ENCODE measurements at regions not wholly inside any gene's neighbourhood (a gene's known extent, or its start where the extent isn't known, plus 50 kb on each side); places are given as distances from the start of the nearest gene placed in this dataset.

DNA sequence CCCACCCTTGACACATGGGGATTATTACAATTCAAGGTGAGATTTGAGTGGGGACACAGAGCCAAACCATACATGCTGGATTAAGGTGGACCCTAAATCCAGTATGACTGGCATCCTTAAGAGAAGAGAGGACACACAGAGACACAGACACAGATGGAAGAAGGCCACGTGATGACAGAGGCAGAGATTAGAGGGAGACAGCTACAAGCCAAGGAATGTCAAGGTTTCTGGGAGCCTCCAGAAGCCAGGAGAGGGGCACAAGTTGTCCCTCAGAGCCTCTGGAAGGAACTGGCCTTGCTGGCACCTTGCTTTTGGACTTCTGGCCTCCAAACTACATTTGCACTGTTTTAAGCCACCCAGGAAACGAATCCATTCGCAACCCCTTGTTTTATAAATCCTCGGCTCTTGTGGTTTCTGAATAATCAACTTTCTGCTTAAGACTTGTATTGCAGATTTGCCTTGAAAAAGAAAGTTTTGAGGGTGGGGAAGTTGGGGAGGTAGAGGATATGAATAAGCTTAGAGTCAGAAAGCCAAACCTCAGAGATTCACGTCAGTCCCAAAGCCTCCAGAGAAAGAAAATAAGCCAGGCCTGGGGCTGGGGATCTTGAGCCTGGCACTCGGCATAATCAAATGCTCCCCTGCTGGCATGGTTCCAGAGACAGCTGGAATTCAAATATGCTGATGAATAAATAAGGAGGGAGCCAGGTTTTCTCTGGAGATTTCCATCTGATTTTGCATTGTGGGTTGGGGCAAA lies 224.2 kb upstream of the PWP1 start:
- DNase-seq (ENCODE audit: low read depth in 1 of 2, low spot score in 1 of 2) = no peak
- no peak overlapping the region for H3K27ac ChIP-seq (replicated peaks)
- TF ChIP-seq GABPA (IDR thresholded peaks at IDR 0.05; ENCODE audit: low read depth) (no peak), POLR2AphosphoS5 (IDR thresholded peaks at IDR 0.05; ENCODE audit: low read depth) (no peak), SPI1 (IDR thresholded peaks at IDR 0.05; ENCODE audit: borderline replicate concordance, low read depth) (no peak)
- TF ChIP-seq, protein P1, sequence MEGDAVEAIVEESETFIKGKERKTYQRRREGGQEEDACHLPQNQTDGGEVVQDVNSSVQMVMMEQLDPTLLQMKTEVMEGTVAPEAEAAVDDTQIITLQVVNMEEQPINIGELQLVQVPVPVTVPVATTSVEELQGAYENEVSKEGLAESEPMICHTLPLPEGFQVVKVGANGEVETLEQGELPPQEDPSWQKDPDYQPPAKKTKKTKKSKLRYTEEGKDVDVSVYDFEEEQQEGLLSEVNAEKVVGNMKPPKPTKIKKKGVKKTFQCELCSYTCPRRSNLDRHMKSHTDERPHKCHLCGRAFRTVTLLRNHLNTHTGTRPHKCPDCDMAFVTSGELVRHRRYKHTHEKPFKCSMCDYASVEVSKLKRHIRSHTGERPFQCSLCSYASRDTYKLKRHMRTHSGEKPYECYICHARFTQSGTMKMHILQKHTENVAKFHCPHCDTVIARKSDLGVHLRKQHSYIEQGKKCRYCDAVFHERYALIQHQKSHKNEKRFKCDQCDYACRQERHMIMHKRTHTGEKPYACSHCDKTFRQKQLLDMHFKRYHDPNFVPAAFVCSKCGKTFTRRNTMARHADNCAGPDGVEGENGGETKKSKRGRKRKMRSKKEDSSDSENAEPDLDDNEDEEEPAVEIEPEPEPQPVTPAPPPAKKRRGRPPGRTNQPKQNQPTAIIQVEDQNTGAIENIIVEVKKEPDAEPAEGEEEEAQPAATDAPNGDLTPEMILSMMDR (IDR thresholded peaks at IDR 0.05; ENCODE audit: insufficient read depth, low read length) = no peak
- TF ChIP-seq, protein P2, sequence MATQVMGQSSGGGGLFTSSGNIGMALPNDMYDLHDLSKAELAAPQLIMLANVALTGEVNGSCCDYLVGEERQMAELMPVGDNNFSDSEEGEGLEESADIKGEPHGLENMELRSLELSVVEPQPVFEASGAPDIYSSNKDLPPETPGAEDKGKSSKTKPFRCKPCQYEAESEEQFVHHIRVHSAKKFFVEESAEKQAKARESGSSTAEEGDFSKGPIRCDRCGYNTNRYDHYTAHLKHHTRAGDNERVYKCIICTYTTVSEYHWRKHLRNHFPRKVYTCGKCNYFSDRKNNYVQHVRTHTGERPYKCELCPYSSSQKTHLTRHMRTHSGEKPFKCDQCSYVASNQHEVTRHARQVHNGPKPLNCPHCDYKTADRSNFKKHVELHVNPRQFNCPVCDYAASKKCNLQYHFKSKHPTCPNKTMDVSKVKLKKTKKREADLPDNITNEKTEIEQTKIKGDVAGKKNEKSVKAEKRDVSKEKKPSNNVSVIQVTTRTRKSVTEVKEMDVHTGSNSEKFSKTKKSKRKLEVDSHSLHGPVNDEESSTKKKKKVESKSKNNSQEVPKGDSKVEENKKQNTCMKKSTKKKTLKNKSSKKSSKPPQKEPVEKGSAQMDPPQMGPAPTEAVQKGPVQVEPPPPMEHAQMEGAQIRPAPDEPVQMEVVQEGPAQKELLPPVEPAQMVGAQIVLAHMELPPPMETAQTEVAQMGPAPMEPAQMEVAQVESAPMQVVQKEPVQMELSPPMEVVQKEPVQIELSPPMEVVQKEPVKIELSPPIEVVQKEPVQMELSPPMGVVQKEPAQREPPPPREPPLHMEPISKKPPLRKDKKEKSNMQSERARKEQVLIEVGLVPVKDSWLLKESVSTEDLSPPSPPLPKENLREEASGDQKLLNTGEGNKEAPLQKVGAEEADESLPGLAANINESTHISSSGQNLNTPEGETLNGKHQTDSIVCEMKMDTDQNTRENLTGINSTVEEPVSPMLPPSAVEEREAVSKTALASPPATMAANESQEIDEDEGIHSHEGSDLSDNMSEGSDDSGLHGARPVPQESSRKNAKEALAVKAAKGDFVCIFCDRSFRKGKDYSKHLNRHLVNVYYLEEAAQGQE (IDR thresholded peaks at IDR 0.05; ENCODE audit: insufficient replicate concordance, low read depth) = no peak
- no peak overlapping the region for H3K4me3 ChIP-seq (replicated peaks; ENCODE audit: insufficient read depth, low read length)
- no peaks in the 10 kb centered on the region for H3K27me3 ChIP-seq (ENCODE audit: insufficient read depth, poor library complexity, severe bottlenecking)

DNA sequence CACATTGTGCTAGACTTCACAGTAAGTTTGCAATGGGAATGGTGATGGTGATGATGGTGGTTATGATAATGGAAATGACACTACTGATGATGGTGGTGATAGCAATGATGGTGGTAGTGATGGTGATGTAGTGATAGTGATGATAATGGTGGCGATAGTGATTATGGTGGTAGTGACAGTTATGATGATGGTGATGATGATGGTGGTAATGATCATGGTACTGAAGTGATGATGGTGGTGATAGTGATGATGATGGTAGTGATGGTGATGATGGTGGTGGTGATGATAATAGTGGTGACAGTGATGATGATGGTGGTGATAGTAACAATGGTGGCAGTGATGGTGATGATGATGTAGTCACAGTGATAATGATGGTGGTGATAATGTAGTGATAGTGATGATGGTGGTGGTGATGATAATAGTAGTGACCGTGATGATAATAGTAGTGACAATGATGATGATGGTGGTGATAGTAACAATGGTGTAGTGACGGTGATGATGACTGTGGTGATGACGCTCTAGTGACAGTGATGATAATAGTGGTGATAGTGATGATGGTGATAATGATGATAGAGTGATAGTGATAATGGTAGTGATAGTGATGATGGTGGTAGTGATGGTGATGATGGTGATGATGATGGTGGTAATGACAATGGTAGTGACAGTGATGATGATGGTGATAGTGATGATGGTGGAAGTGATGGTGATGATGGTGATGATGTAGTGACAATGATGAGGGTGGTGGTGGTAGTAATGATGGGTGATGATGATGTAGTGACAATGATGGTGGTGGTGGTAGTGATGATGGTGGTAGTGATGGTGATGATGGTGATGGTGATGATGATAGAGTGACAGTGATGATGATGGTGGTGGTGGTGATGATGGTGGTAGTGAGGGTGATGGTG lies 222.9 kb upstream of the PWP1 start:
- Histone ChIP-seq H3K4me3 (replicated peaks; ENCODE audit: insufficient read depth, low read length) (no peak overlapping the region), H3K27ac (replicated peaks) (no peak overlapping the region), H3K27me3 (ENCODE audit: insufficient read depth, poor library complexity, severe bottlenecking) (no peaks in the 10 kb centered on the region)
- DNase-seq (ENCODE audit: low read depth in 1 of 2, low spot score in 1 of 2) = no peak
- TF ChIP-seq SPI1 (IDR thresholded peaks at IDR 0.05; ENCODE audit: borderline replicate concordance, low read depth) = no peak
- no peak for TF ChIP-seq GABPA (IDR thresholded peaks at IDR 0.05; ENCODE audit: low read depth)
- no peak for TF ChIP-seq POLR2AphosphoS5 (IDR thresholded peaks at IDR 0.05; ENCODE audit: low read depth)
- TF ChIP-seq, protein P2 (IDR thresholded peaks at IDR 0.05; ENCODE audit: insufficient replicate concordance, low read depth) = no peak
- TF ChIP-seq, protein P1 (IDR thresholded peaks at IDR 0.05; ENCODE audit: insufficient read depth, low read length) = no peak

DNA sequence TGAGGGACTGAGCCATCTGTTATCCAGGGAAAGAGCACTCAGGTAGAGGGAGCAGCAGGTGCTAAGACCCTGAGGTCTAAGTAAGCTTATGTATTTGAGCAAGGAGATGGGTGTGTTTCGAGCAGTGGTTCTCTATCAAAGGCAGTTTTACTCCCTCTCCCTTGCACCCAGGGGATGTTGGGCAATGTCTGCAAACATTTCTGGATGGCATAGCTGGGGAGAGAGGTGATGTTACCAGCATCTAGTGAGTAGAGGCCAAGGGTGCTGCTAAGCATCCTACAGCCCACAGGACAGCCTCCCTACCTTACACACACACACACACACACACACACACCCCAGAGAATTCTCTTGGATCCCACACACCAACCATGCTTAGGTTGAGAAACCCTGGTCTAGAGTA lies 221.0 kb upstream of the PWP1 start:
- DNase-seq (ENCODE audit: low read depth in 1 of 2, low spot score in 1 of 2) = no peak
- TF ChIP-seq, protein P1 (IDR thresholded peaks at IDR 0.05; ENCODE audit: insufficient read depth, low read length) = no peak
- TF ChIP-seq GABPA (IDR thresholded peaks at IDR 0.05; ENCODE audit: low read depth) (no peak), POLR2AphosphoS5 (IDR thresholded peaks at IDR 0.05; ENCODE audit: low read depth) (no peak), SPI1 (IDR thresholded peaks at IDR 0.05; ENCODE audit: borderline replicate concordance, low read depth) (no peak)
- TF ChIP-seq, protein P2 (IDR thresholded peaks at IDR 0.05; ENCODE audit: insufficient replicate concordance, low read depth) = no peak
- Histone ChIP-seq H3K27ac (replicated peaks) (no peak overlapping the region), H3K4me3 (replicated peaks; ENCODE audit: insufficient read depth, low read length) (no peak overlapping the region), H3K27me3 (ENCODE audit: insufficient read depth, poor library complexity, severe bottlenecking) (no peaks in the 10 kb centered on the region)

Data from HL-60 (cell line).